ENCODE measurements at regions not wholly inside any gene's neighbourhood (a gene's known extent, or its start where the extent isn't known, plus 50 kb on each side); places are given as distances from the start of the nearest gene placed in this dataset.

- CTCF ChIA-PET = no interaction called here
- POLR2A ChIA-PET (ENCODE audit: low non-redundant PET) = no interaction called here
Measured at GRCh38 chr3:174382878-174383277, 476.3 kb upstream of the NAALADL2 start.

GRCh38 chr3:174387736-174388135 is 471.4 kb upstream of the NAALADL2 start:
- POLR2A ChIA-PET (ENCODE audit: low non-redundant PET) = no interaction called here
- no TSS peak for BruUV-seq (replicated peaks)

More at GRCh38 chr3:174382878-174383277, 476.3 kb upstream of the NAALADL2 start:
- no TSS peak for BruUV-seq (replicated peaks)
- DNase-seq (ENCODE audit: low spot score) = no peak
- H3K4me3 ChIP-seq (ENCODE audit: low read depth, low read length, poor library complexity, severe bottlenecking) = no peak overlapping the region
- TF ChIP-seq CTCF (conservative IDR thresholded peaks at IDR 0.05; ENCODE audit: low read depth, low read length) = no peak
- intact Hi-C loops (cut with micrococcal nuclease; ENCODE audit: unreplicated experiment) = no loop called here
- no peaks in the 10 kb centered on the region for H3K9me3 ChIP-seq (ENCODE audit: low read depth, low read length, poor library complexity, severe bottlenecking)
- H3K27me3 ChIP-seq (replicated peaks; ENCODE audit: insufficient read depth, low read depth, low read length, poor library complexity) = no peaks in the 10 kb centered on the region
- H3K36me3 ChIP-seq (ENCODE audit: insufficient read depth, low read length, poor library complexity, severe bottlenecking) = no peaks in the 10 kb centered on the region
- no peak overlapping the region for H3K27ac ChIP-seq (ENCODE audit: low read depth, low read length, poor library complexity, severe bottlenecking)
- no peaks in the 10 kb centered on the region for H3K4me1 ChIP-seq (ENCODE audit: insufficient read depth, low read length, poor library complexity, severe bottlenecking)

GRCh38 chr3:174397848-174398247 is 461.3 kb upstream of the NAALADL2 start:
- CTCF ChIA-PET = no interaction called here
- no TSS peak for BruUV-seq (replicated peaks)
- H3K27me3 ChIP-seq (replicated peaks; ENCODE audit: insufficient read depth, low read depth, low read length, poor library complexity) = no peaks in the 10 kb centered on the region
- TF ChIP-seq EZH2 (IDR thresholded peaks at IDR 0.05; ENCODE audit: borderline replicate concordance, low read depth, low read length, poor library complexity, severe bottlenecking) = no peak
- peak; percentile 37; the same call in 1 of the 2 replicates for TF ChIP-seq CTCF (conservative IDR thresholded peaks at IDR 0.05; ENCODE audit: low read depth, low read length)
- POLR2A ChIA-PET (ENCODE audit: low non-redundant PET) = no interaction called here
- H3K4me1 ChIP-seq (ENCODE audit: insufficient read depth, low read length, poor library complexity, severe bottlenecking) = no peaks in the 10 kb centered on the region
- no peaks in the 10 kb centered on the region for H3K36me3 ChIP-seq (ENCODE audit: insufficient read depth, low read length, poor library complexity, severe bottlenecking)
- H3K9me3 ChIP-seq (ENCODE audit: low read depth, low read length, poor library complexity, severe bottlenecking) = no peaks in the 10 kb centered on the region
- no peak overlapping the region for H3K27ac ChIP-seq (ENCODE audit: low read depth, low read length, poor library complexity, severe bottlenecking)
- H3K4me3 ChIP-seq (ENCODE audit: low read depth, low read length, poor library complexity, severe bottlenecking) = no peak overlapping the region
- intact Hi-C loops (cut with micrococcal nuclease; ENCODE audit: unreplicated experiment) = no loop called here
- DNase-seq (ENCODE audit: low spot score) = peak; percentile 30

More at GRCh38 chr3:174387736-174388135, 471.4 kb upstream of the NAALADL2 start:
- TF ChIP-seq CTCF (conservative IDR thresholded peaks at IDR 0.05; ENCODE audit: low read depth, low read length) = no peak
- TF ChIP-seq EZH2 (IDR thresholded peaks at IDR 0.05; ENCODE audit: borderline replicate concordance, low read depth, low read length, poor library complexity, severe bottlenecking) = no peak
- no peaks in the 10 kb centered on the region for H3K27me3 ChIP-seq (replicated peaks; ENCODE audit: insufficient read depth, low read depth, low read length, poor library complexity)
- intact Hi-C loops (cut with micrococcal nuclease; ENCODE audit: unreplicated experiment) = no loop called here
- CTCF ChIA-PET = no interaction called here
- H3K4me3 ChIP-seq (ENCODE audit: low read depth, low read length, poor library complexity, severe bottlenecking) = no peak overlapping the region
- DNase-seq (ENCODE audit: low spot score) = no peak
- H3K27ac ChIP-seq (ENCODE audit: low read depth, low read length, poor library complexity, severe bottlenecking) = no peak overlapping the region
- no peaks in the 10 kb centered on the region for H3K36me3 ChIP-seq (ENCODE audit: insufficient read depth, low read length, poor library complexity, severe bottlenecking)
- no peaks in the 10 kb centered on the region for H3K4me1 ChIP-seq (ENCODE audit: insufficient read depth, low read length, poor library complexity, severe bottlenecking)
- no peaks in the 10 kb centered on the region for H3K9me3 ChIP-seq (ENCODE audit: low read depth, low read length, poor library complexity, severe bottlenecking)

All from A673 (cell line).